Hindlimb muscle (tissue), 1 donor: ENCODE measurements at regions not wholly inside any gene's neighbourhood (a gene's known extent, or its start where the extent isn't known, plus 50 kb on each side); places are given as distances from the start of the nearest gene placed in this dataset.

Source experiments
- DNase-seq: peaks from one replicate; pipeline ENCODE4 v3.0.0-alpha.2; 2013

GRCh38 chr6:168961264-168961656 is 292.4 kb downstream of the THBS2 start:
- no peak for DNase-seq

- peak; percentile 49 for DNase-seq
These were observed 292.9 kb downstream of the THBS2 start for GRCh38 chr6:168960551-168961263.

GRCh38 chr6:168959696-168960095 is 293.9 kb downstream of the THBS2 start:
- DNase-seq = no peak

- peak; percentile 71 for DNase-seq
These were observed 296.5 kb downstream of the THBS2 start for GRCh38 chr6:168956884-168957730.

- DNase-seq = no peak
These were observed 297.4 kb downstream of the THBS2 start for GRCh38 chr6:168956141-168956838.

- no peak for DNase-seq
These were observed 300.2 kb downstream of the THBS2 start for GRCh38 chr6:168953461-168953860.

- DNase-seq = no peak
These were observed 302.4 kb downstream of the THBS2 start for GRCh38 chr6:168951217-168951616.

GRCh38 chr6:168950858-168951214 is 302.8 kb downstream of the THBS2 start:
- peak; percentile 47 for DNase-seq

GRCh38 chr6:168949981-168950857 is 303.4 kb downstream of the THBS2 start:
- DNase-seq = peak; percentile 50

- no peak for DNase-seq
These were observed 304.6 kb downstream of the THBS2 start for GRCh38 chr6:168948990-168949531.

- DNase-seq = no peak
These were observed 305.6 kb downstream of the THBS2 start for GRCh38 chr6:168948002-168948401.

GRCh38 chr6:168943231-168943905 is 310.3 kb downstream of the THBS2 start:
- DNase-seq = no peak

GRCh38 chr6:168942646-168943045 is 311.0 kb downstream of the THBS2 start:
- no peak for DNase-seq

GRCh38 chr6:168941036-168941435 is 312.6 kb downstream of the THBS2 start:
- DNase-seq = no peak

GRCh38 chr6:168939796-168940195 is 313.9 kb downstream of the THBS2 start:
- DNase-seq = no peak

- DNase-seq = no peak
These were observed 314.6 kb downstream of the THBS2 start for GRCh38 chr6:168939041-168939440.

GRCh38 chr6:168938546-168938945 is 315.1 kb downstream of the THBS2 start:
- DNase-seq = no peak

- DNase-seq = no peak
These were observed 316.6 kb downstream of the THBS2 start for GRCh38 chr6:168937054-168937453.

GRCh38 chr6:168935628-168936010 is 318.0 kb downstream of the THBS2 start:
- no peak for DNase-seq

- no peak for DNase-seq
These were observed 318.7 kb downstream of the THBS2 start for GRCh38 chr6:168934660-168935627.
